Kasumi-1 (cell line): ENCODE measurements at regions not wholly inside any gene's neighbourhood (a gene's known extent, or its start where the extent isn't known, plus 50 kb on each side); places are given as distances from the start of the nearest gene placed in this dataset.

Experiments used
- DNase-seq, 2 experiments: peaks; one replicate each; lab custom pipeline; 2025; lab: John Stamatoyannopoulos, UW

GRCh38 chr4:107317611-107318010 is 281.5 kb upstream of the DKK2 start:
- DNase-seq = no peak

GRCh38 chr4:107315584-107315983 is 279.5 kb upstream of the DKK2 start:
- DNase-seq = no peak

GRCh38 chr4:107314156-107314555 is 278.0 kb upstream of the DKK2 start:
- no peak for DNase-seq

GRCh38 chr4:107312366-107312765 is 276.3 kb upstream of the DKK2 start:
- DNase-seq = no peak

GRCh38 chr4:107304699-107305286 is 268.7 kb upstream of the DKK2 start:
- DNase-seq = no peak

- no peak for DNase-seq
Measured at GRCh38 chr4:107299646-107300045, 263.5 kb upstream of the DKK2 start.

- DNase-seq = no peak
Measured at GRCh38 chr4:107292979-107293378, 256.9 kb upstream of the DKK2 start.

GRCh38 chr4:107283587-107284559 is 247.8 kb upstream of the DKK2 start:
- DNase-seq = no peak

GRCh38 chr4:107279733-107280132 is 243.6 kb upstream of the DKK2 start:
- no peak for DNase-seq

GRCh38 chr4:107278791-107279483 is 242.8 kb upstream of the DKK2 start:
- no peak for DNase-seq

GRCh38 chr4:107276052-107276451 is 239.9 kb upstream of the DKK2 start:
- DNase-seq = no peak

GRCh38 chr4:107275225-107275624 is 239.1 kb upstream of the DKK2 start:
- no peak for DNase-seq

GRCh38 chr4:107270614-107271013 is 234.5 kb upstream of the DKK2 start:
- no peak for DNase-seq

- no peak for DNase-seq
Measured at GRCh38 chr4:107269175-107269574, 233.1 kb upstream of the DKK2 start.

GRCh38 chr4:107265859-107266258 is 229.7 kb upstream of the DKK2 start:
- DNase-seq = no peak

GRCh38 chr4:107261241-107261874 is 225.2 kb upstream of the DKK2 start:
- DNase-seq = no peak

- no peak for DNase-seq
Measured at GRCh38 chr4:107258359-107258758, 222.2 kb upstream of the DKK2 start.

GRCh38 chr4:107255596-107255995 is 219.5 kb upstream of the DKK2 start:
- DNase-seq = no peak

- no peak for DNase-seq
Measured at GRCh38 chr4:107255114-107255513, 219.0 kb upstream of the DKK2 start.

- DNase-seq = no peak
Measured at GRCh38 chr4:107253579-107254068, 217.5 kb upstream of the DKK2 start.

- DNase-seq = no peak
Measured at GRCh38 chr4:107253090-107253489, 217.0 kb upstream of the DKK2 start.

GRCh38 chr4:107252571-107252970 is 216.5 kb upstream of the DKK2 start:
- DNase-seq = no peak
